ENCODE measurements at regions not wholly inside any gene's neighbourhood (a gene's known extent, or its start where the extent isn't known, plus 50 kb on each side); places are given as distances from the start of the nearest gene placed in this dataset.

DNA sequence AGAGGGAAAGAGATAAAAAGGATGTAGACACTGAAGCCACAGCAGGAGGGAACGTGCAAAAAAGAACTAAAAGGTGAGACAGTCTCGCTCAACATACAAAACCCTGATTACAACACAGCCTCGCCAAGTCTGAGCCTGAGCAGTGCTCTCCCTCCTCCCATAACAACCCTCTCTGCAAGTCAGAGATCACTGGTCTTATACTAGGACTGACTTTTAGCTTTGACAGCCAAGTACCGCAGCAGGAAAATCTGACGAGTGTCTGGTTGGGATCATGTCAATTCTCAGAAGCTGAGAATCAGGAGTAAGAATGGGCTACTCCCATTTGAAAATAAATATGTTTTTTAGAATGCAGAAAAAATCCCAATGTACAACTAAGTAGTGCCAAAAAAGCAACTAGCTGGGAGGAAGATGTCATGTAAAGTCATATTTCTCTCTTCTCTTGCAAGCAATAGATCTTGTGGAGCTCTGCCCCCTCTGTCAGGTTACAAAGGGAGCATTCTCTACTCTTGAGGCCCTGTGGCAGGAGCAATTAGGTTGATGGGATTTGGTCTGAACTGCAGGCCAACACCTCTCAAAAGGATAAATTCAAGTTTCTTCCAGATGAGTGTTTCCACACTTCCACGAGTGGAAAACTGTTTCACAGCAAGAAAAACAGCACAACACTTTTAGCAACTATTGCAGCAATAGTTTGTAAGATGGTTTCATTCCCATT, 118.9 kb upstream of the COL21A1 start:
- H3K56ac ChIP-seq (replicated peaks; ENCODE audit: insufficient read length, low read depth, low read length) = no peak overlapping the region
- no peak overlapping the region for H2BK5ac ChIP-seq (ENCODE audit: low read depth, low read length)
- POLR2A ChIA-PET (ENCODE audit: partially characterized antibody) = no interaction called here
- no peak overlapping the region for H2BK120ac ChIP-seq (replicated peaks; ENCODE audit: low read depth, low read length)
- no peak overlapping the region for H4K5ac ChIP-seq (ENCODE audit: insufficient read length, low read depth, low read length)
- no peak overlapping the region for H3K4me2 ChIP-seq (ENCODE audit: insufficient read depth in 1 of 2, low read depth in 2 of 2, low read length in 2 of 2)
- no peaks in the 10 kb centered on the region for H3K36me3 ChIP-seq (ENCODE audit: control insufficient read depth in 2 of 4, insufficient read depth in 4 of 4, low read length in 3 of 4)
- H3K9ac ChIP-seq (replicated peaks in 1 of 4; ENCODE audit: extremely low read depth in 1 of 4, low read depth in 3 of 4, low read length in 3 of 4) = no peak overlapping the region
- DNase-seq (ENCODE audit: low read depth in 1 of 2, low spot score in 2 of 2) (no peak), FAIRE-seq (no peak)
- 90% methylated on average over 6 of the region's 6 CpGs; no CpG with 5 or more reads in 1 of the 2 experiments for WGBS, 2 experiments (ENCODE audit: extremely low coverage in 1 of 2, insufficient coverage in 1 of 2, insufficient read length in 1 of 2, insufficient replicate concordance in 2 of 2, low coverage in 1 of 2, low lambda C conversion rate in 2 of 2, missing lambda C conversion rate in 1 of 2)
- H3K79me1 ChIP-seq (ENCODE audit: low read depth, low read length) = no peaks in the 10 kb centered on the region
- no peak overlapping the region for H3K18ac ChIP-seq (ENCODE audit: extremely low read depth, low read length)
- no peak overlapping the region for H2BK20ac ChIP-seq (ENCODE audit: low read length)
- H3K14ac ChIP-seq (ENCODE audit: insufficient read length) = no peak overlapping the region
- CTCF ChIA-PET (ENCODE audit: partially characterized antibody) = no interaction called here
- no peaks in the 10 kb centered on the region for H3K9me3 ChIP-seq (ENCODE audit: insufficient read depth in 2 of 2, low read depth in 1 of 2, low read length in 1 of 2)
- no peaks in the 10 kb centered on the region for H3K23me2 ChIP-seq (ENCODE audit: low read depth, low read length)
- H3K79me2 ChIP-seq (ENCODE audit: control insufficient read depth in 1 of 2, insufficient read depth in 2 of 2, low read length in 2 of 2) = no peaks in the 10 kb centered on the region
- H4K91ac ChIP-seq (replicated peaks; ENCODE audit: insufficient read length, low read length) = no peak overlapping the region
- H2BK12ac ChIP-seq (ENCODE audit: low read depth, low read length) = no peak overlapping the region
- H3K4me1 ChIP-seq (replicated peaks in 1 of 4; ENCODE audit: control insufficient read depth in 3 of 4, insufficient read depth in 4 of 4, low read length in 3 of 4) = no peaks in the 10 kb centered on the region; a peak in 1 of 7 replicates
- H3K23ac ChIP-seq (ENCODE audit: insufficient read length) = no peak overlapping the region
- H2AK5ac ChIP-seq (ENCODE audit: low read depth, low read length) = no peak overlapping the region
- H3K4me3 ChIP-seq (ENCODE audit: extremely low read depth in 1 of 4, insufficient read depth in 2 of 4, low read depth in 3 of 4, low read length in 4 of 4) = no peak overlapping the region
- no peaks in the 10 kb centered on the region for H4K20me1 ChIP-seq (replicated peaks in 1 of 2; ENCODE audit: control insufficient read depth in 1 of 2, insufficient read depth in 2 of 2, low read length in 2 of 2)
- H2BK15ac ChIP-seq (ENCODE audit: low read length) = no peak overlapping the region
- H2AFZ ChIP-seq (ENCODE audit: low read length) = no peak overlapping the region
- no peak overlapping the region for H4K8ac ChIP-seq (ENCODE audit: extremely low read depth, insufficient read depth, low read length)
- H3K27ac ChIP-seq (ENCODE audit: low read depth, low read length) = no peak overlapping the region
- H3K4ac ChIP-seq (replicated peaks; ENCODE audit: insufficient read length, low read depth, low read length) = no peak overlapping the region
- no peaks in the 10 kb centered on the region for H3K27me3 ChIP-seq (replicated peaks in 1 of 4; ENCODE audit: control insufficient read depth in 3 of 4, extremely low read depth in 1 of 4, insufficient read depth in 3 of 4, low read length in 3 of 4)
- no peak for TF ChIP-seq POLR2AphosphoS5 (IDR thresholded peaks at IDR 0.05; ENCODE audit: low read depth, low read length)
- TF ChIP-seq POU5F1 (IDR thresholded peaks at IDR 0.05; ENCODE audit: low read depth, low read length) = no peak
- TF ChIP-seq TEAD4 (IDR thresholded peaks at IDR 0.05; ENCODE audit: low read depth, low read length) = no peak
- TF ChIP-seq RFX5 (IDR thresholded peaks at IDR 0.05; ENCODE audit: borderline replicate concordance, low read depth, low read length) = no peak
- TF ChIP-seq BCL11A (IDR thresholded peaks at IDR 0.05; ENCODE audit: low read depth in 2 of 2, low read length in 2 of 2) = no peak
- TF ChIP-seq ZNF274 (IDR thresholded peaks at IDR 0.05; ENCODE audit: borderline replicate concordance, extremely low read depth, low read length) = no peak
- no peak for TF ChIP-seq SRF (IDR thresholded peaks at IDR 0.05; ENCODE audit: low read depth, low read length)
- no peak for TF ChIP-seq BACH1 (IDR thresholded peaks at IDR 0.05; ENCODE audit: low read length)
- no peak for TF ChIP-seq NRF1 (IDR thresholded peaks at IDR 0.05; ENCODE audit: low read depth, low read length)
- TF ChIP-seq RAD21 (IDR thresholded peaks at IDR 0.05 in 1 of 2, conservative IDR thresholded peaks at IDR 0.05 in 1 of 2; ENCODE audit: low read depth in 2 of 2, low read length in 2 of 2) = no peak
- TF ChIP-seq HDAC2 (IDR thresholded peaks at IDR 0.05; ENCODE audit: borderline replicate concordance in 1 of 2, low read depth in 2 of 2, low read length in 2 of 2) = no peak
- TF ChIP-seq SP4 (IDR thresholded peaks at IDR 0.05; ENCODE audit: low read length) = no peak
- no peak for TF ChIP-seq ASH2L (IDR thresholded peaks at IDR 0.05; ENCODE audit: low read length)
- no peak for TF ChIP-seq EGR1 (IDR thresholded peaks at IDR 0.05; ENCODE audit: borderline replicate concordance, low read depth, low read length)
- no peak for TF ChIP-seq NANOG (IDR thresholded peaks at IDR 0.05; ENCODE audit: insufficient read depth, low read depth, low read length, poor library complexity, severe bottlenecking)
